Naive B cell (primary cell): ENCODE measurements at regions not wholly inside any gene's neighbourhood (a gene's known extent, or its start where the extent isn't known, plus 50 kb on each side); places are given as distances from the start of the nearest gene placed in this dataset.

Source experiments
- ATAC-seq, 2 donors: fragments of 150-1000 bp; cut with Tn5 transposase; 2 replicates each; pipeline ENCODE4 v1.10.0; 2021; ENCODE audit warnings: low read depth in 2 of 2, mild to moderate bottlenecking in 2 of 2, moderate library complexity in 2 of 2
- DNase-seq: peaks from one replicate; pipeline ENCODE4 v3.0.0; 2022
- H3K27ac Mint-ChIP-seq, 6 donors: one replicate each; pipeline ENCODE4 v1.8.0; 2020 to 2022; ENCODE audit warnings: mild to moderate bottlenecking in 6 of 6, mixed read lengths in 6 of 6, moderate library complexity in 5 of 6, inconsistent platforms in 2 of 6
- H3K27me3 Mint-ChIP-seq, 3 donors: one replicate each; pipeline ENCODE4 v1.8.0; 2021 to 2022; ENCODE audit warnings: mixed read lengths in 3 of 3, mild to moderate bottlenecking in 1 of 3
- H3K36me3 Mint-ChIP-seq, 2 donors: one replicate each; pipeline ENCODE4 v1.8.0; 2020 to 2022; ENCODE audit warnings: mixed read lengths in 2 of 2, inconsistent platforms in 1 of 2, mild to moderate bottlenecking in 1 of 2
- H3K4me1 Mint-ChIP-seq, 3 donors: one replicate each; pipeline ENCODE4 v1.8.0; 2020 to 2022; ENCODE audit warnings: mixed read lengths in 3 of 3, inconsistent platforms in 1 of 3, mild to moderate bottlenecking in 1 of 3, moderate library complexity in 1 of 3
- H3K4me3 Mint-ChIP-seq, 8 donors: one replicate each; pipeline ENCODE4 v1.8.0; 2020 to 2022; ENCODE audit warnings: mild to moderate bottlenecking in 8 of 8, mixed read lengths in 8 of 8, moderate library complexity in 8 of 8, inconsistent platforms in 2 of 8
- H3K9me3 Mint-ChIP-seq, 7 donors: one replicate each; pipeline ENCODE4 v1.8.0; 2020 to 2022; ENCODE audit warnings: mixed read lengths in 7 of 7, mild to moderate bottlenecking in 5 of 7, inconsistent platforms in 2 of 7, moderate library complexity in 1 of 7

GRCh38 chr10:33542752-33543505 lies 208.5 kb upstream of the NRP1 start:
- Mint-ChIP-seq H3K36me3 (no peaks in the 10 kb centered on the region), H3K27me3 (no peaks in the 10 kb centered on the region), H3K27ac (no peak overlapping the region), H3K4me3 (no peak overlapping the region), H3K9me3 (peaks cover 9 to 25% (median 17%) of the 10 kb centered on the region in 7 donors), H3K4me1 (no peaks in the 10 kb centered on the region)
- no peak for DNase-seq
- ATAC-seq = no peak

- Mint-ChIP-seq H3K9me3 (peaks cover 7 to 25% (median 15%) of the 10 kb centered on the region in 7 donors), H3K27ac (no peak overlapping the region), H3K4me3 (no peak overlapping the region), H3K27me3 (no peaks in the 10 kb centered on the region), H3K4me1 (no peaks in the 10 kb centered on the region), H3K36me3 (no peaks in the 10 kb centered on the region)
- no peak for ATAC-seq
- DNase-seq = no peak
Observed at GRCh38 chr10:33539116-33539515, 204.6 kb upstream of the NRP1 start.

- DNase-seq (no peak), ATAC-seq (no peak)
- no peak overlapping the region for H3K4me3 Mint-ChIP-seq
- peaks cover 0 to 4% (median 0%) of the 10 kb centered on the region in 3 donors for H3K27me3 Mint-ChIP-seq
- no peaks in the 10 kb centered on the region for H3K4me1 Mint-ChIP-seq
- H3K9me3 Mint-ChIP-seq = peaks cover 0 to 12% (median 8%) of the 10 kb centered on the region in 7 donors
- H3K36me3 Mint-ChIP-seq = no peaks in the 10 kb centered on the region
- no peak overlapping the region for H3K27ac Mint-ChIP-seq
Observed at GRCh38 chr10:33537066-33537465, 202.6 kb upstream of the NRP1 start.

- Mint-ChIP-seq H3K4me3 (no peak overlapping the region), H3K27me3 (peaks cover 0 to 4% (median 0%) of the 10 kb centered on the region in 3 donors), H3K4me1 (no peaks in the 10 kb centered on the region), H3K9me3 (peaks cover 0 to 8% (median 2%) of the 10 kb centered on the region in 7 donors), H3K27ac (no peak overlapping the region), H3K36me3 (no peaks in the 10 kb centered on the region)
- DNase-seq (no peak), ATAC-seq (no peak)
Observed at GRCh38 chr10:33536508-33536907, 202.0 kb upstream of the NRP1 start.

GRCh38 chr10:33535866-33536265 lies 201.4 kb upstream of the NRP1 start:
- no peak overlapping the region for H3K27ac Mint-ChIP-seq
- H3K4me3 Mint-ChIP-seq = no peak overlapping the region
- ATAC-seq = no peak
- peaks cover 0 to 4% (median 0%) of the 10 kb centered on the region in 3 donors for H3K27me3 Mint-ChIP-seq
- H3K9me3 Mint-ChIP-seq = peaks cover 0 to 8% (median 3%) of the 10 kb centered on the region in 7 donors
- H3K4me1 Mint-ChIP-seq = no peaks in the 10 kb centered on the region
- DNase-seq = no peak
- no peaks in the 10 kb centered on the region for H3K36me3 Mint-ChIP-seq

GRCh38 chr10:33534416-33534815 lies 199.9 kb upstream of the NRP1 start:
- no peak overlapping the region for H3K4me3 Mint-ChIP-seq
- peaks cover 0 to 18% (median 5%) of the 10 kb centered on the region in 7 donors for H3K9me3 Mint-ChIP-seq
- no peaks in the 10 kb centered on the region for H3K36me3 Mint-ChIP-seq
- H3K27ac Mint-ChIP-seq = no peak overlapping the region
- DNase-seq (no peak), ATAC-seq (no peak)
- no peaks in the 10 kb centered on the region for H3K4me1 Mint-ChIP-seq
- H3K27me3 Mint-ChIP-seq = peaks cover 0 to 4% (median 0%) of the 10 kb centered on the region in 3 donors

GRCh38 chr10:33533612-33534011 lies 199.1 kb upstream of the NRP1 start:
- Mint-ChIP-seq H3K4me1 (no peaks in the 10 kb centered on the region), H3K4me3 (no peak overlapping the region), H3K27ac (no peak overlapping the region), H3K9me3 (peaks cover 0 to 26% (median 5%) of the 10 kb centered on the region in 7 donors), H3K36me3 (no peaks in the 10 kb centered on the region), H3K27me3 (peaks cover 0 to 4% (median 0%) of the 10 kb centered on the region in 3 donors)
- no peak for DNase-seq
- ATAC-seq = no peak

GRCh38 chr10:33532901-33533300 lies 198.4 kb upstream of the NRP1 start:
- Mint-ChIP-seq H3K4me3 (no peak overlapping the region), H3K9me3 (peaks cover 0 to 33% (median 6%) of the 10 kb centered on the region in 7 donors), H3K36me3 (no peaks in the 10 kb centered on the region), H3K4me1 (no peaks in the 10 kb centered on the region), H3K27ac (no peak overlapping the region), H3K27me3 (peaks cover 0 to 4% (median 0%) of the 10 kb centered on the region in 3 donors)
- DNase-seq = no peak
- ATAC-seq = no peak

- DNase-seq (no peak), ATAC-seq (no peak)
- Mint-ChIP-seq H3K27ac (no peak overlapping the region), H3K27me3 (peaks cover 0 to 4% (median 0%) of the 10 kb centered on the region in 3 donors), H3K4me1 (no peaks in the 10 kb centered on the region), H3K4me3 (no peak overlapping the region), H3K36me3 (no peaks in the 10 kb centered on the region), H3K9me3 (peaks cover 0 to 43% (median 7%) of the 10 kb centered on the region in 7 donors)
Observed at GRCh38 chr10:33529234-33529633, 194.8 kb upstream of the NRP1 start.

- no peak for ATAC-seq
- Mint-ChIP-seq H3K27me3 (peaks cover 0 to 8% (median 0%) of the 10 kb centered on the region in 3 donors), H3K9me3 (peaks cover 1 to 31% (median 8%) of the 10 kb centered on the region in 7 donors), H3K27ac (no peak overlapping the region), H3K4me3 (no peak overlapping the region), H3K4me1 (no peaks in the 10 kb centered on the region), H3K36me3 (peaks cover 0 to 8% of the 10 kb centered on the region in 2 donors)
- no peak for DNase-seq
Observed at GRCh38 chr10:33524966-33525365, 190.5 kb upstream of the NRP1 start.

- ATAC-seq (no peak), DNase-seq (no peak)
- Mint-ChIP-seq H3K4me1 (no peaks in the 10 kb centered on the region), H3K9me3 (peaks cover 2 to 22% (median 6%) of the 10 kb centered on the region in 7 donors), H3K36me3 (peaks cover 0 to 8% of the 10 kb centered on the region in 2 donors), H3K4me3 (no peak overlapping the region), H3K27me3 (peaks cover 0 to 8% (median 0%) of the 10 kb centered on the region in 3 donors), H3K27ac (no peak overlapping the region)
Observed at GRCh38 chr10:33524041-33524440, 189.6 kb upstream of the NRP1 start.

GRCh38 chr10:33523236-33523792 lies 188.8 kb upstream of the NRP1 start:
- no peak overlapping the region for H3K27ac Mint-ChIP-seq
- ATAC-seq = no peak
- peaks cover 0 to 8% (median 0%) of the 10 kb centered on the region in 3 donors for H3K27me3 Mint-ChIP-seq
- H3K4me1 Mint-ChIP-seq = no peaks in the 10 kb centered on the region
- peaks cover 0 to 8% of the 10 kb centered on the region in 2 donors for H3K36me3 Mint-ChIP-seq
- no peak for DNase-seq
- peaks cover 2 to 21% (median 7%) of the 10 kb centered on the region in 7 donors for H3K9me3 Mint-ChIP-seq
- no peak overlapping the region for H3K4me3 Mint-ChIP-seq

GRCh38 chr10:33521904-33522303 lies 187.4 kb upstream of the NRP1 start:
- Mint-ChIP-seq H3K27ac (no peak overlapping the region), H3K36me3 (peaks cover 0 to 8% of the 10 kb centered on the region in 2 donors), H3K4me1 (no peaks in the 10 kb centered on the region), H3K9me3 (peaks cover under 1 to 15% (median 6%) of the 10 kb centered on the region in 7 donors), H3K4me3 (no peak overlapping the region), H3K27me3 (peaks cover 0 to 8% (median 0%) of the 10 kb centered on the region in 3 donors)
- ATAC-seq (no peak), DNase-seq (no peak)

- DNase-seq (no peak), ATAC-seq (no peak)
- Mint-ChIP-seq H3K9me3 (peaks cover 0 to 15% (median 7%) of the 10 kb centered on the region in 7 donors), H3K36me3 (peaks cover 0 to 8% of the 10 kb centered on the region in 2 donors), H3K27ac (no peak overlapping the region), H3K4me3 (no peak overlapping the region), H3K4me1 (no peaks in the 10 kb centered on the region), H3K27me3 (peaks cover 0 to 8% (median 0%) of the 10 kb centered on the region in 3 donors)
Observed at GRCh38 chr10:33521062-33521461, 186.6 kb upstream of the NRP1 start.
